Thyroid gland (tissue), 4 donors: ENCODE measurements at regions not wholly inside any gene's neighbourhood (a gene's known extent, or its start where the extent isn't known, plus 50 kb on each side); places are given as distances from the start of the nearest gene placed in this dataset.
"Not testable (repeated sequence)": the region's sequence is repeated elsewhere in the genome, so short reads cannot be mapped to it uniquely, and the experiment has no call there.

Experiments
- DNase-seq, 2 donors: peaks; one replicate each; pipeline ENCODE4 v3.0.0-alpha.2; 2019
- H3K27ac ChIP-seq, 3 donors: fragments of 200-600 bp; sonication (generic); 1 replicate in 2 of 3; 2 replicates in 1 of 3; pipeline ENCODE4 v1.5.1; 2016 to 2019; ENCODE audit warnings: mild to moderate bottlenecking in 1 of 3, moderate library complexity in 1 of 3
- H3K27me3 ChIP-seq: fragments of 200-600 bp; sonication (generic); one replicate; pipeline ENCODE4 v1.5.1; 2019
- H3K36me3 ChIP-seq, 2 donors: fragments of 200-600 bp; sonication (generic); one replicate each; pipeline ENCODE4 v1.5.1; 2016 to 2019
- H3K4me1 ChIP-seq, 2 donors: fragments of 200-600 bp; sonication (generic); one replicate each; pipeline ENCODE4 v1.5.1; 2017 to 2019
- H3K4me3 ChIP-seq, 3 donors: fragments of 200-600 bp; sonication (generic); replicated peaks in 1 of 3; 1 replicate in 2 of 3; 2 replicates in 1 of 3; pipeline ENCODE4 v1.5.1; 2016; ENCODE audit warnings: mild to moderate bottlenecking in 1 of 3
- H3K9me3 ChIP-seq: fragments of 200-600 bp; sonication (generic); one replicate; pipeline ENCODE4 v1.5.1; 2017
- CTCF ChIP-seq, 6 experiments: fragments of 200-600 bp in 3 of 6; fragments of 450-650 bp in 3 of 6; sonication (generic) in 3 of 6; IDR thresholded peaks; one replicate each; pipeline ENCODE4 v1.5.1; 2016 to 2019; ENCODE audit warnings: antibody characterized with exemption in 6 of 6, mild to moderate bottlenecking in 2 of 6, inconsistent platforms in 1 of 6, moderate library complexity in 1 of 6
- POLR2A ChIP-seq, 2 donors: fragments of 450-650 bp; IDR thresholded peaks; one replicate each; pipeline ENCODE4 v1.6.1; 2017; ENCODE audit warnings: antibody characterized with exemption in 2 of 2, mild to moderate bottlenecking in 2 of 2, moderate library complexity in 1 of 2
- WGBS, 2 donors: methylation state at CpG; one replicate each; pipeline ENCODE4 v1.1.5; 2017; 5-methylcytosine and 5-hydroxymethylcytosine counted together
- intact Hi-C: fragments of 100-400 bp; cut with DNase I; formaldehyde crosslinking; loops from one replicate; pipeline ENCODE4 v1.15.1; 2023

GRCh38 chr15:95025924-95026728 is 794.8 kb downstream of the MCTP2 start:
- no peaks in the 10 kb centered on the region for H3K27me3 ChIP-seq
- intact Hi-C loops: no loop called here
- no peak for TF ChIP-seq POLR2A (IDR thresholded peaks at IDR 0.05)
- peak in 2 of 6 experiments; percentile 12 to 34 for TF ChIP-seq CTCF (IDR thresholded peaks at IDR 0.05)
- no peaks in the 10 kb centered on the region for H3K4me1 ChIP-seq
- H3K36me3 ChIP-seq: no peaks in the 10 kb centered on the region
- DNase-seq: peak in 1 of 2 donors; percentile 9
- H3K27ac ChIP-seq: no peak overlapping the region
- WGBS, 2 donors: 78 to 79% methylated on average over 5 of the region's 5 CpGs
- no peaks in the 10 kb centered on the region for H3K9me3 ChIP-seq
- no peak overlapping the region for H3K4me3 ChIP-seq

- Histone ChIP-seq H3K27me3 (no peaks in the 10 kb centered on the region), H3K27ac (no peak overlapping the region), H3K9me3 (no peaks in the 10 kb centered on the region), H3K4me3 (no peak overlapping the region), H3K4me1 (no peaks in the 10 kb centered on the region), H3K36me3 (no peaks in the 10 kb centered on the region)
- intact Hi-C loops: no loop called here
- no peak for DNase-seq
- TF ChIP-seq CTCF (IDR thresholded peaks at IDR 0.05): no peak
- no peak for TF ChIP-seq POLR2A (IDR thresholded peaks at IDR 0.05)
- WGBS, 2 donors: 66 to 67% methylated on average over 3 of the region's 3 CpGs
These were observed 796.6 kb downstream of the MCTP2 start for GRCh38 chr15:95027981-95028380.

DNA sequence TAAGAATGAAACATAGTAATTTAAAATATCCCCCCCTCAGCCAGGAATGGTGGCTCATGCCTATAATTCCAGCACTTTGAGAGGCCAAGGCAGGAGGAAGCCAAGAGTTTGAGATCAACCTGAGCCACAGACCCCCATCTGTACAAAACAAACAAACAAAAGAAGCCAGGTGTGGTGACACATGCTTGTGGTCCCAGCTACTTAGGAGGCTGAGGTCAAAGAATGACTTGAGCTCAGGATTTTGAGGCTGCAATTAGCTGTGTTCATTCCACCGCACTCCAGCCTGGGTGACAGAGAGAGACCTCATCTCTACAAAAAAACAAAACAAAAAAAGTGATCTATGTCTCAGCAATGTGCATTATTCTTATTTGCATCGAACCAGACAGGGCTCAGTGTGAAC is 800.8 kb downstream of the MCTP2 start:
- no peak for TF ChIP-seq POLR2A (IDR thresholded peaks at IDR 0.05)
- no peak for TF ChIP-seq CTCF (IDR thresholded peaks at IDR 0.05)
- intact Hi-C loops: no loop called here
- Histone ChIP-seq H3K36me3 (no peaks in the 10 kb centered on the region), H3K4me3 (no peak overlapping the region), H3K27me3 (no peaks in the 10 kb centered on the region), H3K9me3 (no peaks in the 10 kb centered on the region), H3K4me1 (no peaks in the 10 kb centered on the region), H3K27ac (no peak overlapping the region)
- no peak for DNase-seq
- 86 to 98% methylated on average over 2 of the region's 2 CpGs for WGBS, 2 donors

DNA sequence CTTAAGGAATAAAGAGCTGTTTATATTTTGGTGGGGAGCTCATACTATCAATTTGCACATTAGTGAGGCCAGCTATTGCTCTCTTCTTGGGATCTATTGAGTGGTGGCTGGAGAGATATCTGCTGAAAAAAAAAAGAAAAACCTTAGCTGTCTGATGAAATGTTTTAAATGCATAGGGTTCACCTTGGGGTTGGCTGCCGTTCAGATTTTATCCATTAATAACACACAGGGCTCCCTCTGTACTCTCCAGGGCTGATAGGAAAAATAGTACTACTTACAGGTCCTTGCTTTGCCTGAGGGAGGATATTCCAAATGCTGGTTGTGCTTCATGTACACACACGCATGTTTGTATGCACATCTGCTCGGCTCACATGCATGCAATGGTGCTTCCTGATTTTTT is 803.7 kb downstream of the MCTP2 start:
- Histone ChIP-seq H3K4me3 (no peak overlapping the region), H3K27ac (no peak overlapping the region), H3K36me3 (no peaks in the 10 kb centered on the region), H3K27me3 (no peaks in the 10 kb centered on the region), H3K4me1 (no peaks in the 10 kb centered on the region), H3K9me3 (no peaks in the 10 kb centered on the region)
- WGBS, 2 donors: 85% methylated on average over 3 of the region's 3 CpGs
- TF ChIP-seq CTCF (IDR thresholded peaks at IDR 0.05): no peak
- TF ChIP-seq POLR2A (IDR thresholded peaks at IDR 0.05): no peak
- intact Hi-C loops: no loop called here
- DNase-seq: no peak

- Histone ChIP-seq H3K27me3 (no peaks in the 10 kb centered on the region), H3K9me3 (no peaks in the 10 kb centered on the region), H3K36me3 (no peaks in the 10 kb centered on the region), H3K27ac (no peak overlapping the region), H3K4me3 (no peak overlapping the region), H3K4me1 (no peaks in the 10 kb centered on the region)
- no peak for DNase-seq
- intact Hi-C loops: no loop called here
- TF ChIP-seq CTCF (IDR thresholded peaks at IDR 0.05) (no peak), POLR2A (IDR thresholded peaks at IDR 0.05) (no peak)
- 95 to 99% methylated on average over 1 of the region's 1 CpG for WGBS, 2 donors
These were observed 809.9 kb downstream of the MCTP2 start for GRCh38 chr15:95041297-95041696.

- H3K27ac ChIP-seq, H3K9me3 ChIP-seq, H3K4me1 ChIP-seq, H3K27me3 ChIP-seq, H3K4me3 ChIP-seq, DNase-seq, H3K36me3 ChIP-seq, intact Hi-C loops: not testable (repeated sequence)
- WGBS, 2 donors: 90 to 92% methylated on average over 9 of the region's 9 CpGs
These were observed 812.0 kb downstream of the MCTP2 start for GRCh38 chr15:95043236-95043932.
